Astrocyte of the cerebellum (primary cell): ENCODE measurements at regions not wholly inside any gene's neighbourhood (a gene's known extent, or its start where the extent isn't known, plus 50 kb on each side); places are given as distances from the start of the nearest gene placed in this dataset.
A peak's percentile ranks its signal among the peaks of the same experiment; 100 is the strongest.
"Not testable (repeated sequence)": the region's sequence is repeated elsewhere in the genome, so short reads cannot be mapped to it uniquely, and the experiment has no call there.

Experiments
- DNase-seq: peaks from one replicate; pipeline ENCODE4 v3.0.0-alpha.2; 2011; ENCODE audit warnings: low read depth
- H3K4me3 ChIP-seq: 2 replicates; pipeline ENCODE4 v1.5.1; 2011; ENCODE audit warnings: mild to moderate bottlenecking, low read depth, low read length, moderate library complexity
- CTCF ChIP-seq: IDR thresholded peaks from 2 replicates; pipeline ENCODE4 v1.5.1; 2012; ENCODE audit warnings: low read length, low read depth, moderate library complexity, mild to moderate bottlenecking; ENCODE audit errors: missing control alignments
- in situ Hi-C: cut with HindIII; loops from 2 replicates; pipeline ENCODE4 v1.10.0; 2017; ENCODE audit warnings: low sequenced_read_pairs

DNA sequence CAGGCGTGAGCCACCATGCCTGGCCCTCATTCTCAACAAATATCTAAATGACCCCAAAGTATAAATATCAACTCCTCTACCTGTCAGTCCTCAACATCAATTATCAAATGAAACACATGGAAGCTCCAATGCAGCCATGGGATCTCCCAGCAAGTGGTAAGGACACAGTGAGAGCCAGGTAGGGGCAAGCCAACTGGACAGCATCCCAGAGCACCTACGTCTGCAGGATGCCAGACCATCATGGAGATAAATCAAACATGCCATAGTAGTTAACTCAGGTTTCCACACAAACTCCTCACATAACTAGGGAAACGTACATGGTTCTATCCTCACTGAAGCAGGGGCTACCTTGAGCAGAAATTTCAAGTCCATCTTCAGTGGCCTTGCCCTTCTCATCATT lies 159.9 kb upstream of the MED14 start:
- in situ Hi-C loops: no loop called here

DNA sequence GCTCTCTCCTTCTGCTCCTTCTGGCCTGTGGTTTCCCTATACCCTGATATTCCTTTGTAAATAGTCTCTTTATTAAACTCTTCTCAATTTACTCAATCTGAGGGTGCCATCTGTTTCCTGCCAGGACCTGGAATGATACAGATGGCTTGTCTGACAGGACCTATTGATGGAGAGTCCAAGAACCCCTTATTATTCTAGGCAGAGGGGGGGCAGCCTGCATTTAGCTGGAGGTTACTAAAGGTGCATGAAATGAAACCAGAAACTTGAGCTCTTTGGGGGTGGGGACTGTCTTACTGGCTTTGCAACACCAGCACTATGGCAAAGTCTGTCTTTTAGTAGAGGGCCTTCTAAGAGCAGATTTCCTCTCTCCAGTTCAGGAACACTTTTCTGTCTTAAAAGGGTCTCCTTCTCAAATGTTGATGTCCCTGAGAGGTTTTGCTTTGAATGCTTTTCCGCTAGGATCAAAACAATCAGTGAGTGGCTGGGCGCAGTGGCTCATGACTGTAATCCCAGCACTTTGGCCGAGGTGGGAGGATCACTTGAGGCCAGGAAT lies 162.5 kb upstream of the MED14 start:
- H3K4me3 ChIP-seq: no peak overlapping the region
- no peak for TF ChIP-seq CTCF
- in situ Hi-C loops: no loop called here
- DNase-seq: no peak

More for the DNA sequence above, 159.9 kb upstream of the MED14 start:
- TF ChIP-seq CTCF: no peak
- no peak for DNase-seq
- H3K4me3 ChIP-seq: no peak overlapping the region

DNA sequence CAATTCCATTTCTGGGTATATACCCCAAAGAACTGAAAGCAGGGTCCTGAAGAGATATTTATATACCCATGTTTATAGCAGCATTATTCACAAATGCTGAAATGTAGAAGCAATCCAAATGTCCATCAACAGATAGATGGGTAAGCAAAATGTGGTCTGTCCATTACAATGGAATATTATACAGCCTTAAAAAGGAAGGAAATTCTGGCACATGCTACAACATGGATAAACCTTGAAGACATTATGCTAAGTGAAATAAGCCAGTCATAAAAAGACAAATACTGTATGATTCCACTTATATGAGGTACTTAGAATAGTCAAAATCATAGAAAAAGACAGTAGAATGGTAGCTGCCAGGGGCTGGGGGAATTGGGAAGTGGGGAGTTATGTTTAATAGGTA lies 169.4 kb upstream of the MED14 start:
- in situ Hi-C loops, DNase-seq, H3K4me3 ChIP-seq: not testable (repeated sequence)

GRCh38 chrX:40908026-40908425 lies 172.7 kb upstream of the MED14 start:
- H3K4me3 ChIP-seq: no peak overlapping the region
- DNase-seq: no peak
- in situ Hi-C loops: no loop called here
- TF ChIP-seq CTCF: no peak

- peak; percentile 60 for DNase-seq
- H3K4me3 ChIP-seq: no peak overlapping the region
- in situ Hi-C loops: no loop called here
- TF ChIP-seq CTCF: no peak
Observed at GRCh38 chrX:40908857-40909475, 173.6 kb upstream of the MED14 start.

GRCh38 chrX:40912166-40912565 lies 173.1 kb upstream of the USP9X start:
- in situ Hi-C loops: no loop called here

GRCh38 chrX:40912576-40912975 lies 172.7 kb upstream of the USP9X start:
- TF ChIP-seq CTCF: no peak
- H3K4me3 ChIP-seq: no peak overlapping the region
- DNase-seq: no peak
- in situ Hi-C loops: no loop called here

More at GRCh38 chrX:40912166-40912565, 173.1 kb upstream of the USP9X start:
- no peak overlapping the region for H3K4me3 ChIP-seq
- no peak for DNase-seq
- TF ChIP-seq CTCF: no peak
